A673 (cell line): ENCODE measurements at regions not wholly inside any gene's neighbourhood (a gene's known extent, or its start where the extent isn't known, plus 50 kb on each side); places are given as distances from the start of the nearest gene placed in this dataset.

Experiments
- BruUV-seq: library from RNA; stranded (reverse); fragments of 400-500 nt; replicated peaks from 2 replicates; lab custom pipeline; 2021; lab: Mats Ljungman, UMichigan
- CTCF ChIA-PET: fragments of 300-600 bp; sonication (Branson Sonifier 250); formaldehyde crosslinking; loops from one replicate; lab custom pipeline; 2022; ENCODE audit warnings: antibody characterized with exemption; lab: Charles Lee
- POLR2A ChIA-PET: fragments of 300-600 bp; sonication (Branson Sonifier 250); formaldehyde crosslinking; loops from one replicate; lab custom pipeline; 2022; ENCODE audit warnings: antibody characterized with exemption; ENCODE audit not compliant: low non-redundant PET; lab: Charles Lee
- DNase-seq: peaks from one replicate; pipeline ENCODE4 v3.0.0-alpha.2; 2015; ENCODE audit warnings: low spot score
- H3K27ac ChIP-seq: fragments of 200-600 bp; sonication (generic); 2 replicates; pipeline ENCODE4 v1.5.1; 2016; ENCODE audit warnings: mixed run types, low read depth, mild to moderate bottlenecking, mixed read lengths, antibody characterized with exemption, low read length; ENCODE audit not compliant: poor library complexity, severe bottlenecking
- H3K27me3 ChIP-seq: fragments of 200-600 bp; sonication (generic); replicated peaks from 2 replicates; pipeline ENCODE4 v1.6.1; 2017; ENCODE audit warnings: mixed run types, low read depth, mild to moderate bottlenecking, mixed read lengths, antibody characterized with exemption, low read length; ENCODE audit not compliant: insufficient read depth, poor library complexity
- H3K36me3 ChIP-seq: fragments of 200-600 bp; sonication (generic); 2 replicates; pipeline ENCODE4 v1.6.1; 2016; ENCODE audit warnings: mixed run types, mild to moderate bottlenecking, mixed read lengths, antibody characterized with exemption, low read length; ENCODE audit not compliant: insufficient read depth, poor library complexity, severe bottlenecking
- H3K4me1 ChIP-seq: fragments of 200-600 bp; sonication (generic); 2 replicates; pipeline ENCODE4 v1.6.1; 2017; ENCODE audit warnings: mixed run types, mild to moderate bottlenecking, mixed read lengths, antibody characterized with exemption, low read length; ENCODE audit not compliant: insufficient read depth, poor library complexity, severe bottlenecking
- H3K4me3 ChIP-seq: fragments of 200-600 bp; sonication (generic); 2 replicates; pipeline ENCODE4 v1.5.1; 2016; ENCODE audit warnings: low read depth, mixed run types, mild to moderate bottlenecking, mixed read lengths, low read length; ENCODE audit not compliant: poor library complexity, severe bottlenecking
- H3K9me3 ChIP-seq: fragments of 200-600 bp; sonication (generic); 2 replicates; pipeline ENCODE4 v1.6.1; 2016; ENCODE audit warnings: mixed run types, low read depth, mild to moderate bottlenecking, mixed read lengths, antibody characterized with exemption, low read length; ENCODE audit not compliant: poor library complexity, severe bottlenecking
- EZH2 ChIP-seq: fragments of 200-600 bp; sonication (generic); IDR thresholded peaks from 2 replicates; pipeline ENCODE4 v1.6.1; 2017; ENCODE audit warnings: borderline replicate concordance, low read depth, mild to moderate bottlenecking, mixed read lengths, antibody characterized with exemption, low read length; ENCODE audit not compliant: poor library complexity, severe bottlenecking
- intact Hi-C: fragments of 100-400 bp; cut with micrococcal nuclease; formaldehyde crosslinking; loops from one replicate; pipeline ENCODE4 v1.10.0; 2022; ENCODE audit not compliant: unreplicated experiment
- TF ChIP-seq, protein P1 (sequence below): fragments of 300-800, 200-600 bp; sonication (generic); conservative IDR thresholded peaks from 2 replicates; pipeline ENCODE4 v1.5.1; 2017; ENCODE audit warnings: low read depth, mild to moderate bottlenecking, antibody characterized with exemption, low read length, moderate library complexity, mixed read lengths

DNA sequence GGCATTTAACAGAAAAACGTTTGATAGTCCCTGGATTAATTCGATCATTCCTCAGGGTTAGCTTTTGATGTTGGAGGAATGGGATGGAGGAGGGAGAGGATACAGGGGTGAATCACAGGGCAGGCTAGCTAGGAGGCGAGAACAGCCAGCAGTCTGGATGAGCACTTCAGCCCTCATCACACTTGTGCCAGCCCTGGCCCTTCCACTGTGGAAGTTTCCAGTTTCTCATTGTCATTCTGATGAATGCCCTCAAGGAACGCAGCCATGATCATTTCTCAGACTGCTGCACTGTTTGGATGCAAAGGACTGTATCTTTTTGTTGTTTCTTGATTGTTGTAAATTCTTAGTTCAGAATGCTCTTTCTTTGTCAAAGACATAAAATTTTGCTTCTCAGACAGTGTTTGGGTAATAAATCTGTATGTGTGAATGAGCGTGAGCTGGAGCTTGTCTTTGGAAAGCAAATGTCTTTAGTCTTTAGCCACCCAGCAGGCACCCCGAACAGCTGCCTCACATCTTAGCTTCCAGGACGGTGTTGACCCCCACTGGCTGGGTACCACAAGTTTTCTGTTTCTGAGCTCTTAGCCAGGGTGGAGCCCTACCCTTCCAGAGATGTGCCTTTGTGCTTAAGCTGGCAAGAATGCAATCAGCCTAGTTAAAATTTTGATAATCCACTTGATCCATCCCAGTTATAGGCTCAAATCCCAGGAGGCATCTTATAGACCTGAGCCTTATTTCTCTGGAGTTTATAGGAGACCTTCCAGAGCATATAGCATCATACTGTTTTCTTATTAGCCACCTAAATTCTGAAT is 121.1 kb downstream of the PDCD6IP start:
- H3K27ac ChIP-seq, result peak overlapping the region; percentile 97
- no peaks in the 10 kb centered on the region for H3K9me3 ChIP-seq
- intact Hi-C loops, result loop anchor here (1.0 to 5.0 kb wide), 4 partner anchors 37 to 763 kb away; no protein-coding TSS in a partner anchor
- DNase-seq, result peak; percentile 87
- POLR2A ChIA-PET, result no interaction called here
- no peak for TF ChIP-seq EZH2
- TF ChIP-seq, protein P1, sequence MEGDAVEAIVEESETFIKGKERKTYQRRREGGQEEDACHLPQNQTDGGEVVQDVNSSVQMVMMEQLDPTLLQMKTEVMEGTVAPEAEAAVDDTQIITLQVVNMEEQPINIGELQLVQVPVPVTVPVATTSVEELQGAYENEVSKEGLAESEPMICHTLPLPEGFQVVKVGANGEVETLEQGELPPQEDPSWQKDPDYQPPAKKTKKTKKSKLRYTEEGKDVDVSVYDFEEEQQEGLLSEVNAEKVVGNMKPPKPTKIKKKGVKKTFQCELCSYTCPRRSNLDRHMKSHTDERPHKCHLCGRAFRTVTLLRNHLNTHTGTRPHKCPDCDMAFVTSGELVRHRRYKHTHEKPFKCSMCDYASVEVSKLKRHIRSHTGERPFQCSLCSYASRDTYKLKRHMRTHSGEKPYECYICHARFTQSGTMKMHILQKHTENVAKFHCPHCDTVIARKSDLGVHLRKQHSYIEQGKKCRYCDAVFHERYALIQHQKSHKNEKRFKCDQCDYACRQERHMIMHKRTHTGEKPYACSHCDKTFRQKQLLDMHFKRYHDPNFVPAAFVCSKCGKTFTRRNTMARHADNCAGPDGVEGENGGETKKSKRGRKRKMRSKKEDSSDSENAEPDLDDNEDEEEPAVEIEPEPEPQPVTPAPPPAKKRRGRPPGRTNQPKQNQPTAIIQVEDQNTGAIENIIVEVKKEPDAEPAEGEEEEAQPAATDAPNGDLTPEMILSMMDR, result no peak
- CTCF ChIA-PET, result interaction anchor here (1.5 kb wide), 2 partner anchors 96 to 356 kb away, joined by 5 to 7 read pairs; no protein-coding TSS in a partner anchor
- H3K4me3 ChIP-seq, result no peak overlapping the region
- H3K36me3 ChIP-seq, result no peaks in the 10 kb centered on the region
- TSS peak; percentile 73 for BruUV-seq
- no peaks in the 10 kb centered on the region for H3K27me3 ChIP-seq
- peaks cover 67% of the 10 kb centered on the region for H3K4me1 ChIP-seq

DNA sequence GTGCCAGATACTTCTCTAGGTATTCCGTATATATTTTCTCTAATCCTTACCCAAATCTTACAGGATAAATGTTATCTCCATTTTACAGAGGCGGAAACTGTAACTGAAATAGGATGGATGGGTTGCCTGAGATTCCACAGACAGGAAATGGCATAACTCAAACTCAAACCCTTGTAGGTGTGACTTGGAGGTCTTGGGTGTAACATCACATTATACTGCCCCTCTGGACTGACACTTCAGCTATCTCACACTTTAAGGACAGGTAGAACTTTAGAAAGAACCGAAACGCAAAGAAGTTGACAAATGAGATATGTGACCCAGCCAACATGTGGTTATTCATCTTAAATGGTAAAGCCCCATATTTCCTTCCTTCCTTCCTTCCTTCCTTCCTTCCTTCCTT is 122.1 kb downstream of the PDCD6IP start:
- Histone ChIP-seq H3K4me1 (peaks cover 57% of the 10 kb centered on the region), H3K9me3 (no peaks in the 10 kb centered on the region), H3K4me3 (no peak overlapping the region), H3K27ac (peak overlapping the region; percentile 97), H3K27me3 (no peaks in the 10 kb centered on the region), H3K36me3 (no peaks in the 10 kb centered on the region)
- CTCF ChIA-PET, result interaction anchor here (0.7 to 1.9 kb wide), 7 partner anchors 95 to 963 kb away, joined by 4 to 9 read pairs (median 6); no protein-coding TSS in a partner anchor
- POLR2A ChIA-PET, result interaction anchor here (0.6 to 0.7 kb wide), 6 partner anchors 36 to 923 kb away, joined by 3 to 18 read pairs (median 7); no protein-coding TSS in a partner anchor
- BruUV-seq, result no TSS peak
- DNase-seq, result peak; percentile 95
- intact Hi-C loops, result loop anchor here (1.0 to 2.0 kb wide), 3 partner anchors 36 to 356 kb away; no protein-coding TSS in a partner anchor
- no peak for TF ChIP-seq EZH2
- TF ChIP-seq, protein P1, result no peak

DNA sequence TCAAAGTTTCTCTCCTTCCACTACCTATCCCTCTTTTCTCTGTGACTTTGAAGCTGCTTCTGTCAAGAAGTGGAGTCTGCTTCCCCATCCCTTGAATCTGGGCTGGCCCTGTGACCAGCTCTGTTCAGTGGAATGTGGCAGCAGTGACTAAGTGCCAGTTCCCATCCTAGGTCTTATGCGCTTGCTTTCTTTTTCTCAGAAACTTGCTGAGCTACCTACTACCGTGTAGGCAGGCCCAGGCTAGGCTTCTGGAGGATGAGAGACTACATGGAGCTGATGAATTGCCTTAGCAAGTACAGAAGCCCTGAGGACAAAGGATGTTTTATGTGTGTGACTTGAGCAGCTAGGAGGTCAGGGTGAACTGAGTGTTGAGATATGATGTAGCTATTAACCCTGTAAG is 123.2 kb downstream of the PDCD6IP start:
- Histone ChIP-seq H3K27ac (peak overlapping the region; percentile 97), H3K27me3 (no peaks in the 10 kb centered on the region), H3K4me3 (no peak overlapping the region), H3K4me1 (peaks cover 46% of the 10 kb centered on the region), H3K36me3 (no peaks in the 10 kb centered on the region), H3K9me3 (no peaks in the 10 kb centered on the region)
- intact Hi-C loops, result loop anchor here (2.0 kb wide), 1 partner anchor 93 kb away; no protein-coding TSS in a partner anchor
- POLR2A ChIA-PET, result no interaction called here
- no TSS peak for BruUV-seq
- no peak for TF ChIP-seq EZH2
- TF ChIP-seq, protein P1, result no peak
- CTCF ChIA-PET, result interaction anchor here (1.9 kb wide), 1 partner anchor 762 kb away, joined by 9 read pairs; no protein-coding TSS in a partner anchor
- DNase-seq, result peak; percentile 67
